ENCODE measurements at regions not wholly inside any gene's neighbourhood (a gene's known extent, or its start where the extent isn't known, plus 50 kb on each side); places are given as distances from the start of the nearest gene placed in this dataset.

DNA sequence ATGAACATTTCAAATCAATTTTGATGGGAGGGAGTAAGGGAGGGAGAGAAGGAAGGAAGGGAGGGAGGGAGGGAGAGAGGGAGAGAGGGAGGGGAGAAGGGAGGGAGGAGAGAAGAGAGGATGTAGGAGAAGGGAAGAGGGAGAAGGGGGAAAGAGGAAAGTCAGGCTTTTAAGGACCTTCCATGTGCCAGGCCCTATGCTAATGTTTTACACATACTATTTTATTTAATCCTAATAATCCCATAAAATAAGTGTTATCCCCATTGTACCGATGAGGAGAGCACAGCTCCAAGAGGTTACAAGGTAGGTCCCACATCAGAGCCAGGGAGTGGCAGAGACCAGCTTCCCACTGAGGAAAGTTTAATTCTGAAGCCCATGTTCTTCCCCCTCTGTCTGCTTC lies 341.9 kb downstream of the RAB28 start:
- Histone ChIP-seq H3K9ac (ENCODE audit: insufficient read length, low read depth) (no peak overlapping the region), H3K36me3 (ENCODE audit: insufficient read depth, insufficient read length, low read length) (no peaks in the 10 kb centered on the region), H3K4me1 (ENCODE audit: insufficient read depth, insufficient read length) (no peaks in the 10 kb centered on the region), H3K27me3 (ENCODE audit: insufficient read depth, insufficient read length) (no peaks in the 10 kb centered on the region), H3K4me3 (ENCODE audit: insufficient read length, low read depth) (no peak overlapping the region), H3K9me3 (ENCODE audit: insufficient read depth, low read length) (no peaks in the 10 kb centered on the region)
- DNase-seq (ENCODE audit: low read depth, low spot score) = no peak
- TF ChIP-seq YY1 (IDR thresholded peaks at IDR 0.05; ENCODE audit: insufficient read depth, insufficient read length) (no peak), ZNF274 (IDR thresholded peaks at IDR 0.05; ENCODE audit: low read depth, low read length) (no peak), SUZ12 (IDR thresholded peaks at IDR 0.05; ENCODE audit: extremely low read depth, insufficient read depth, insufficient read length) (no peak)

DNA sequence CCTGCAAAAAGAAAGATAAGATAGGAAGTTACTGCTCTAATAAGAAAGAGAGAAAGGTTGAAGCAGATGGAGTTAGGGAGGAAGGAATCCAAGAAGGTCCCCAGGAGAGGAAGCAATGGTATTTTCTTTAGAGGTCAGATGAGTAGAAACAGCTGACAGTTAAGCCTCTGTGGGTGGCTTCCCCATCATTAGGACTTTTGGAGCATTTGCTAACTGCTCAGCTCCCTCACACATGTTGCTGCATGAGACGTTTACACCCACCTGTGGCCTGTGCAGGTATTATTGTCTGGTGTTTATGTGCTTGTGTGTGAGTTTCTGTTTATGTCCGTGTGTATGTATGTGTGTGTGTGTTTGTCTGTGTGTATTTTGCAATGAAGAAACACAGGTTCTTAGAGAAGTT lies 346.8 kb downstream of the RAB28 start:
- H3K9me3 ChIP-seq (ENCODE audit: insufficient read depth, low read length) = no peaks in the 10 kb centered on the region
- H3K36me3 ChIP-seq (ENCODE audit: insufficient read depth, insufficient read length, low read length) = no peaks in the 10 kb centered on the region
- TF ChIP-seq SUZ12 (IDR thresholded peaks at IDR 0.05; ENCODE audit: extremely low read depth, insufficient read depth, insufficient read length) = no peak
- no peak for TF ChIP-seq YY1 (IDR thresholded peaks at IDR 0.05; ENCODE audit: insufficient read depth, insufficient read length)
- no peak for TF ChIP-seq ZNF274 (IDR thresholded peaks at IDR 0.05; ENCODE audit: low read depth, low read length)
- H3K4me3 ChIP-seq (ENCODE audit: insufficient read length, low read depth) = no peak overlapping the region
- no peaks in the 10 kb centered on the region for H3K4me1 ChIP-seq (ENCODE audit: insufficient read depth, insufficient read length)
- DNase-seq (ENCODE audit: low read depth, low spot score) = no peak
- H3K27me3 ChIP-seq (ENCODE audit: insufficient read depth, insufficient read length) = no peaks in the 10 kb centered on the region
- H3K9ac ChIP-seq (ENCODE audit: insufficient read length, low read depth) = no peak overlapping the region

DNA sequence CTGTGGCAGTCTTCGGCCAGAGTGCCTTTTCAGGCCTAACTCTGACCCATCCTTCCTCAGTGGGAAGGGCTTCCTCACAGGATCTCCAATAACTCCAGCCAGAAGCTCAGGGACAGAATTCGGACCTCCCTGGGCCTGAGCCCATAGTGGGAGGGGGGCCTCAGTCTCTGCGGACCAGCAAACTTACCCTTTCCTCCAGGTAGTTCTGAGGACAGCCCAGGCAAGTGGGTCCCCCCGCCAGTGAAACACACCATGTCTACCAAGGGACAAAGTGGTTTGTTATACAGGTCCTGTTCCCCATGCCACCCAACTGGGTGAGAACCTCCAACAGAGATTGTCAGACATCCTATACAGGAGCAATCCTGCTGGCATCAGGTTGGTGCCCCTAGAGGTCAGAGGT lies 350.4 kb downstream of the RAB28 start:
- no peak for DNase-seq (ENCODE audit: low read depth, low spot score)

DNA sequence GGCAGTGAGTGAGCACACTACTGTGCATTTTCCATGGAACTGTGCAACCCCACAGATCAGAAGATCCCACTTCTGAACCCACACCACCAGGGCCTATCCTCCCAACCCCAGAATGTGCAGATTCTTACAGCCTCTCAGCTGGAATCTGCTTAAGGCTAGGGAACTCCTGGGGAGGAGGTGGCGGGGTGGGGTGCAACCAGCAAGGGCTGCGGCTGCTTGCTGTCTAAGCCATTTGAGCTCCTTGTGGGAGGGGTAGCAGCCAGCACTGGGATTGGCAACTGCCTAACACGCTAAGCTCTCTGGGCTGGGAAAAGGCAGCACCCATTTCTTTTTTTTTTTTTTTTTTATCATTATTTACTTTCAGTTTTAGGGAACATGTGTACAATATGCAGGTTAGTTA lies 353.3 kb downstream of the RAB28 start:
- no peak for TF ChIP-seq YY1 (IDR thresholded peaks at IDR 0.05; ENCODE audit: insufficient read depth, insufficient read length)
- TF ChIP-seq SUZ12 (IDR thresholded peaks at IDR 0.05; ENCODE audit: extremely low read depth, insufficient read depth, insufficient read length) = no peak
- TF ChIP-seq ZNF274 (IDR thresholded peaks at IDR 0.05; ENCODE audit: low read depth, low read length) = no peak
- Histone ChIP-seq H3K9me3 (ENCODE audit: insufficient read depth, low read length) (no peaks in the 10 kb centered on the region), H3K36me3 (ENCODE audit: insufficient read depth, insufficient read length, low read length) (no peaks in the 10 kb centered on the region), H3K4me1 (ENCODE audit: insufficient read depth, insufficient read length) (no peaks in the 10 kb centered on the region), H3K4me3 (ENCODE audit: insufficient read length, low read depth) (no peak overlapping the region), H3K9ac (ENCODE audit: insufficient read length, low read depth) (no peak overlapping the region), H3K27me3 (ENCODE audit: insufficient read depth, insufficient read length) (no peaks in the 10 kb centered on the region)
- DNase-seq (ENCODE audit: low read depth, low spot score) = no peak

More for the DNA sequence above, 350.4 kb downstream of the RAB28 start:
- H3K27me3 ChIP-seq (ENCODE audit: insufficient read depth, insufficient read length) = no peaks in the 10 kb centered on the region
- H3K4me3 ChIP-seq (ENCODE audit: insufficient read length, low read depth) = no peak overlapping the region
- no peaks in the 10 kb centered on the region for H3K36me3 ChIP-seq (ENCODE audit: insufficient read depth, insufficient read length, low read length)
- no peak overlapping the region for H3K9ac ChIP-seq (ENCODE audit: insufficient read length, low read depth)
- no peak for TF ChIP-seq ZNF274 (IDR thresholded peaks at IDR 0.05; ENCODE audit: low read depth, low read length)
- TF ChIP-seq YY1 (IDR thresholded peaks at IDR 0.05; ENCODE audit: insufficient read depth, insufficient read length) = no peak
- TF ChIP-seq SUZ12 (IDR thresholded peaks at IDR 0.05; ENCODE audit: extremely low read depth, insufficient read depth, insufficient read length) = no peak
- H3K9me3 ChIP-seq (ENCODE audit: insufficient read depth, low read length) = no peaks in the 10 kb centered on the region
- no peaks in the 10 kb centered on the region for H3K4me1 ChIP-seq (ENCODE audit: insufficient read depth, insufficient read length)

DNA sequence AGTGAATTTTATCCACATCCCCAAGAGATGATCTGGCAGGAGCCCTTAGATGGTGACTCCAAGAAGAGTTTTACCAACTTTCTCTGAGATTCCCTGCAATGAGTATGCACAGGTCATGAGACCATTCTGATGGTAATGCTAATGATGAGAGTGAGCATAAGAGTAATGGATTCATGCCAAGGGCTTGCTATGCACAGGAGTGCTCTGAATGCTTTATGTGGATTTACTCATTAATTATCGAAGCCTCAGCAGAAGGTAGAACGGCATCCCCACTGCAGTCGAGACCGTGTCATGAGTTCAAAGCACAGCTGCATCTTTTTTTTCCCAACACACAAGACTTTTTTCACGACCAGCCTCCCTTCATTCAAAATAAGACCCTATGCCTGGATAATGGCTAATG lies 355.0 kb downstream of the RAB28 start:
- Histone ChIP-seq H3K9me3 (ENCODE audit: insufficient read depth, low read length) (no peaks in the 10 kb centered on the region), H3K9ac (ENCODE audit: insufficient read length, low read depth) (no peak overlapping the region), H3K36me3 (ENCODE audit: insufficient read depth, insufficient read length, low read length) (no peaks in the 10 kb centered on the region), H3K4me1 (ENCODE audit: insufficient read depth, insufficient read length) (no peaks in the 10 kb centered on the region), H3K27me3 (ENCODE audit: insufficient read depth, insufficient read length) (no peaks in the 10 kb centered on the region), H3K4me3 (ENCODE audit: insufficient read length, low read depth) (no peak overlapping the region)
- DNase-seq (ENCODE audit: low read depth, low spot score) = no peak
- TF ChIP-seq ZNF274 (IDR thresholded peaks at IDR 0.05; ENCODE audit: low read depth, low read length) (no peak), YY1 (IDR thresholded peaks at IDR 0.05; ENCODE audit: insufficient read depth, insufficient read length) (no peak), SUZ12 (IDR thresholded peaks at IDR 0.05; ENCODE audit: extremely low read depth, insufficient read depth, insufficient read length) (no peak)

DNA sequence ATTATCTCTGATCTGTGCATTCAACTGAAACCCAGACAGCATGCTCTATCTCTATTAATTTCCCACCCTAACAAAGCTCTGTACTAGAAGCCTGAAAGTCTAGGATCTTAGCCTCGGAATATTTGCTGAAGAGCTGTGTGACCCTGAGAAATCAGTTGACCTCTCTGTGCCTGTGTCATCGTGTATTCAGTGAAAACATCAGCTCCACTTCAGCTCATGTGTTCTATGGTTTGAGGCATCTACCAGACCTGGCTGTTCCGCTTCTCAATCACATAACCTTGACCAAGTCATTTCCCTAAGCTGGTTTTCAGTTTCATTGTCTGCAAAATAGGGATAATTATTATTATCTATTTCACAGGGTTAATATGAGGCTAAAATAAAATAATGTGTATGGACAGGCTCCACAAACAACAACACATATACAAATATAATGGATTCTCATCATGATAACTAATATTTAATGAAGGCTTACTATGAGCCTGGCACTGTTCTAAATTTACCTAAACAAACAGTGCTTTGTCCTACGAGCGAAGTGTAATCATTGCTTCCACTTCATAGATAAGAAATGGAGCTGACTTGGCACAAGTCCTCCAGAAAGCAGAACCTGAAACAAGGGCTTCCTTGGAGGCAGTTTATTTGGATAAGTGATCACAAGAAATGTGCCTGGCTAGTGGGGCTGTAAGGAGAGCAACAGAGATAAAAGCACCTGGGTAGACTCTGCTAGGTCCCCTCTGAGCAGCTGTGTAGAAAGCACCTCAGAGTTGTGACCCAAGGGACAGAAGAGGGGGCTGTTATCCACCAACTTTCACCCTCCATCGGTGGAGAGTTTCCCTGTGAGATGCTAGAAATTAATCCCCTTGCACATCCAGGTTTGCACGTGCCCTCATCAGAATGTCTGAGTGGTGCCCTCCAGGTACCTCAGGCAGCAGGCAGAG lies 356.9 kb downstream of the RAB28 start:
- TF ChIP-seq YY1 (IDR thresholded peaks at IDR 0.05; ENCODE audit: insufficient read depth, insufficient read length) = no peak
- no peak for TF ChIP-seq ZNF274 (IDR thresholded peaks at IDR 0.05; ENCODE audit: low read depth, low read length)
- Histone ChIP-seq H3K27me3 (ENCODE audit: insufficient read depth, insufficient read length) (no peaks in the 10 kb centered on the region), H3K4me1 (ENCODE audit: insufficient read depth, insufficient read length) (no peaks in the 10 kb centered on the region), H3K9ac (ENCODE audit: insufficient read length, low read depth) (no peak overlapping the region), H3K9me3 (ENCODE audit: insufficient read depth, low read length) (no peaks in the 10 kb centered on the region), H3K36me3 (ENCODE audit: insufficient read depth, insufficient read length, low read length) (no peaks in the 10 kb centered on the region), H3K4me3 (ENCODE audit: insufficient read length, low read depth) (no peak overlapping the region)
- DNase-seq (ENCODE audit: low read depth, low spot score) = no peak

DNA sequence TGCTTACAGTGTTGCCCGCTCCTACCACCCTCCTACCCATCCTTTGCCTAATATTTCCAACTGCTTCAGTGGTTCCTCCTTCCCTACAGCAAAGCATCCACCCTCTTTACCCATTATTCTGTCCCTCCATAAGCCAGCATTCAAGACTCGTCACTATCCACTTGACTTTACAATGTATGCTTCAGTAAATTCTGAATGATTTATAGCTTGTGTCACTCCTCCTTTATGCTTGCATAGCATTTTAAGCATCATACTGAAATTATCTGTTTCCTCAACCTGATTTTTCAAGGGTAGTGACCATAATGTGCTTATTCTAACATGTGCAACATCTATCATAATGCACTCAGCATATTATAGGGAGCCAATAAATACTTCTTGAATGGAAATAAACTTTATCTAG lies 365.5 kb downstream of the RAB28 start:
- Histone ChIP-seq H3K27me3 (ENCODE audit: insufficient read depth, insufficient read length) (no peaks in the 10 kb centered on the region), H3K9ac (ENCODE audit: insufficient read length, low read depth) (no peak overlapping the region), H3K4me1 (ENCODE audit: insufficient read depth, insufficient read length) (no peaks in the 10 kb centered on the region), H3K36me3 (ENCODE audit: insufficient read depth, insufficient read length, low read length) (no peaks in the 10 kb centered on the region), H3K4me3 (ENCODE audit: insufficient read length, low read depth) (no peak overlapping the region), H3K9me3 (ENCODE audit: insufficient read depth, low read length) (no peaks in the 10 kb centered on the region)
- no peak for DNase-seq (ENCODE audit: low read depth, low spot score)
- TF ChIP-seq YY1 (IDR thresholded peaks at IDR 0.05; ENCODE audit: insufficient read depth, insufficient read length) = no peak

Data from NT2/D1 (cell line).